GM19351 (cell line): ENCODE measurements at regions not wholly inside any gene's neighbourhood (a gene's known extent, or its start where the extent isn't known, plus 50 kb on each side); places are given as distances from the start of the nearest gene placed in this dataset.

ENCODE experiments used
- ATAC-seq: cut with Tn5 transposase; IDR thresholded peaks from one replicate; pipeline ENCODE4 v1.9.1; 2021; ENCODE audit warnings: mild to moderate bottlenecking, moderate library complexity; ENCODE audit not compliant: unreplicated experiment

DNA sequence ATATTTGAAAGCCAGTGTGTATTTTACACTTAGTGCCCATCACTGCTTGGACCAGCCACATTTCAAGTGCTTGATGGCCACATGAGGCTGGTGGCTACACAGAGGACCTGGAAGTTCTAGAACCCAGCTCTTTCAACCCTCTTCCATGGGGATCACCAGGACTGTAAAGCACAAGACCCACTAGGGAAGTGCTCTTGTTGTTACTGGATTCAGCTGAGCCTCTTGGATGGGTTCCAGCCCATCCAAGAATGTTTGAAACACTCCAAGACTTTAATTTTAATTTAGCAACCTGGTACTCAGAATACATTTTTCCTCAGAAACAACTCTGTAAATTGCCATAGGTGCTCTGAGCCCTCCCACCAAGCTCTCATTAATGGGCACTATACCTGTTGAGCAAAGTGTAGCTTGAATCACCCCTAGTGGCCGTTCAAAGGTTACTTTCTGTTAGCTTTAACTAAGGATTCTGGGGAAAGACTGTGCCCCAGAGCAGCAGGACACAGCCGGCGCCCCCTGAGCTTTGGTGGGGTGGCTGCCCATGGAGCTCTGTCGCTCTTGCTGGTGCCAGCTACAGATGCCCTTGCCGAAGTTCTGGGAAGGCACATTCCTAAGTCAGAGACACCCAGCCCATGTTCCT lies 212.4 kb downstream of the HSD17B3 start:
- no peak for ATAC-seq

DNA sequence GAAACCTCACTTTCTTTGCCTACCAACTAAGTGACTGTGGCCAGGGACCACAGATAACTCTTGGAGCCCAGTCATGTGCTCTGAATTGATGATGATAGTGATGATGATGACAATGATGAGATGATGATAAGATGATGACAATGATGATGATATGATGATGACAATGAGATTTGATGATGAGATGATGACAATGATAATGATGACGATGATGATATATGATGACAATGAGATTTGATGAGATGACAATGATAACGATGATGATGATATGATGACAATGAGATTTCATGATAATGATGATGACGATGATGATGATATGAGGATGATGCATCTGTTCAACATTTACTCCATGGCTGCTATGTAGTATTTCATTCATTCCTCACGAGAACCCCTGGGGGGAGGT lies 213.0 kb downstream of the ERCC6L2 start:
- no peak for ATAC-seq

DNA sequence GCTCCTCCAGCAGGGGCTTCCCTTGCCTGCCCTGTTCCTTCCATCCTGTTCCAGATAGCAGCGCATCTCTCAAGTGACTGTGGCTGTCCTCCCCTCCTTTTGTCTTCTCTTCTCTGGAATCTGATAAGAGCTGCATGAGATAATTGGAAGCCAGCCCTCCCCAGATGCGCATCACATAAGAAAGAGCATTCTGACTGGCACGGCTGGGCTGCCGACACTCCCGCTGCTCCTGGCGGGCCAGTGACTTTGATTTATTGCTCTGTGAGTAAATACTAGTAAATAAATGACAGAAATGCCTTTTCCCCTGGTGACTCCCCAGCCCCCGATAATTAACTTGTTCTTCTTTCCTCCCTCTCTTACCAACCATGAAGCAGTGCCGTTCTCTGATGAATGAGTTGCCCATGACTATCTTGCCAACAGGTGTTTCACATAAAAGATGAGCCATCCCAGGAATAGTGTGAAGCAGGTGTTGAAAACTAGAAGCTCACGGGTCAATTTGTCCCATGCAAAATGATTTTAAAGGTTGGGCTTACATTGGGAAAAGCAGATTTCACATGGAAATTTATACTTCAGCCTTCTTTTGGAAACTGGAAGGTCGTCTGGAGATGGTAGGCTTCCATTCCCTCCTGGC lies 212.3 kb downstream of the ERCC6L2 start:
- no peak for ATAC-seq

- no peak for ATAC-seq
Measured at GRCh38 chr9:96086936-96087571, 211.6 kb downstream of the ERCC6L2 start.

DNA sequence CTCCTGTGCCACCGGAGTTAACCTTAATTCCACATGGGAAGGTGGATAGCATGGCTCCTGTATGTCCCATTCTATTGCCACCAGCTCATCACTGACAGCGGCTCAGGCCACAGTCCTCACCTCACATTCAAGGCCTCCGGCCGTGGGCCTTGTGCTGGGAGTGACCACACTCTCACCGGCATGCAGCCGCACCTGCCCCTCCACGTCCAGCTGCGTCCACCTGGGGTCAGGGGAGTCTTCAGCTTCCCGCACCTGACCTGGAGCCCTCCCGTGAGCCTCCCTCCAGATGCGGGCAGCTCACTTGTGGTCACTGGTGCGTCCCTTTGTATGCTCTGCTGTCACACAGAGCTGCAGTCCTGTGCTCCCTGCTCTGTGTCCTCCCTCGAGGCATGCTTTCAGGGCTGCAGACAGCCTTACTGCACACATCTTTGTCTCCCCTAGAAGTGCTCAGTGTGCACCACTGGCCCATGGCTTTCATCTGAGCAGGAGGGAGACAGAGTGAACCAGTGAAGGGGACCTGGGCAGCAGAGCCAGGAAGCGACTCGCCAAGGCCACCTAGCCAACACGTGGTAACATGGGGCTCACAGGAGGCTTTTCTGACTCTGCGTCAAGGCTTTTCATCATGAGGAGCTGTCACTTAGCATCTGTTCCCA lies 210.1 kb downstream of the ERCC6L2 start:
- no peak for ATAC-seq

DNA sequence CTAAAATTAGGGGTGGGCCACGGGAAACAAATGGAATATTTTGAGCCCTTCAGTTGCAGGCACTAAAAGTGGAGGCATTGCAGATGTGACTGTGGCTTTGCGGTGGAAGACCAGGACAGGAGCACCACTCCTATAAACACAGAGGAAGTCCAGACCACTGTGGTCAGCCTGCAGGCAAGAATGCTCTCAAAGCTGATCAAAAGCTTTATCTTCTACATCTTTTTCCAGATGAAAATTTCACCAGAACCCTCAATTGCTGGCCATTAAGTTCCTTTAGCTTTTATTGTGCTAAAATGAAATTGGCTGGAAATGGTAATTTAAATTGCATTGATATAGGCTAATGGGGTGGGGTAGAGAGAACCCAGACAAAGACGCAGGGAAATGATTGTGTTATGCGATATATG lies 208.8 kb downstream of the ERCC6L2 start:
- no peak for ATAC-seq

DNA sequence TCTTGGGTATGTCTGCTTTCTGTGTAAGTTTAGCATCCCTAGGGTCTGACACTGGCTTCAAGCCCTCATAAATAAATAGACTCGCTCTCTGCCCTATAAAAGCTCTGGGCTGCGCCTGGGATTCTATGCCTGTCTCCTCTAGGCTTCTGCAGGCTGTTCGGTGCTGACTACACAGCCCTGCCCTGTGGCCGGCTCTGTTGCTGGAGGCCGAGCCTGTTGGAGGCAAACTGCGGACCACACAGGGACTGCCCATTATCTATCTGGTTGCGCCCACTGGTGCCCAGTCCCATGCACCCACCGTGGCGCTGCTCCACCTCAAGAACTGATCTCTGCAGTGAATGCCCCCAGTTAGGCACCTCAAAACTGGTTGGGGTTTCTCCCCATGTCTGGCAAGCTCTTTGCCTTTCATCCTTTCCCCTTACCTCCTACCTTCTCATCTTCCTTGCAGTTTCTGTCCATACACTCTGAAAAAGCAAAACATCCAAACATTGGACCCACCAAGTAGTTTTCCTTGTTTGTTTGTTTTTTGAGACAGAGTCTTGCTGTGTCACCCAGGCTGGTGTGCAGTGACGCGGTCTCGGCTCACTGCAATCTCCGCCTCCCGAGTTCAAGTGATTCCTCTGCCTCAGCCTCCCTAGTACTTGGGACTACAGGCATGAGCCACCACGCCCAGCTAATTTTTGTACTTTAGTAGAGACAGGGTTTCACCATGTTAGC lies 207.2 kb downstream of the ERCC6L2 start:
- no peak for ATAC-seq

DNA sequence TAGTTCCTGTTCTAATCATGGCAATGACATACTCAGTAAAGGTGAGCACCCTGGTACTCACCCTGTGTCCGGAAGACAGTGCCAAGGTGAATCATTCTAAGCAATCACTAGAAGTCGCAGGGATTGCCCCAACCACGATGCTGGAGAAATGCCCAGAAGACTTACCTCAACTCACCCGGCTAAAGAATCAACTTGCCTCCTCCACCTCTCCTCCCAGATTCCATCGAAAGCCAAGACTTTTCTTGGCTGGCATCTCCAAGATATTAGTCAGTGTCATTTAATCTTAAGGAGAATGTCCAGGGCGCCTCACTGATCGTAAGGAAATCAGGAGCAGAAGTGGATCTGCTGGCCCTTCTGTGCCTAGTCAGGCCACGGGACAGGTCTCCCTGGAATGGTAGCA lies 204.9 kb downstream of the ERCC6L2 start:
- ATAC-seq = no peak

DNA sequence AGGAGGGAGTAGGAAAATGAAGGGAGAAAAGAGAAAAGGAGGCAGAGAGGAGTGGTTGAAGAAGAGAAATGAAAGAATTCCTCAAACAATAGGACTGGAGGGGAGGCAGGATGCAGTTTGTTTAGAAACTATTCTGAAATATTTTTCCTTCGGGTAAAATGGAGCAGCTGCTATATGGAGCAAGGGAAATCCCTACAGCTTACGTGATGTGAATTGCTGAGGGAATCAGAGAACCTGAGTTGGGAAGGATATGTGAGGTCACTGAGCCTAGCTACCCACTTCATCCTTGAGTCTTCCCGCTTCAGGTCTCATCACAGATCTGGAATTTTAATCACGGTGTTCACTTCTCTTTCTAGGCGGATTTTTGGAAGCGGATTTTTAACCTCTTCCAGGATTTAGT lies 204.3 kb downstream of the ERCC6L2 start:
- no peak for ATAC-seq

DNA sequence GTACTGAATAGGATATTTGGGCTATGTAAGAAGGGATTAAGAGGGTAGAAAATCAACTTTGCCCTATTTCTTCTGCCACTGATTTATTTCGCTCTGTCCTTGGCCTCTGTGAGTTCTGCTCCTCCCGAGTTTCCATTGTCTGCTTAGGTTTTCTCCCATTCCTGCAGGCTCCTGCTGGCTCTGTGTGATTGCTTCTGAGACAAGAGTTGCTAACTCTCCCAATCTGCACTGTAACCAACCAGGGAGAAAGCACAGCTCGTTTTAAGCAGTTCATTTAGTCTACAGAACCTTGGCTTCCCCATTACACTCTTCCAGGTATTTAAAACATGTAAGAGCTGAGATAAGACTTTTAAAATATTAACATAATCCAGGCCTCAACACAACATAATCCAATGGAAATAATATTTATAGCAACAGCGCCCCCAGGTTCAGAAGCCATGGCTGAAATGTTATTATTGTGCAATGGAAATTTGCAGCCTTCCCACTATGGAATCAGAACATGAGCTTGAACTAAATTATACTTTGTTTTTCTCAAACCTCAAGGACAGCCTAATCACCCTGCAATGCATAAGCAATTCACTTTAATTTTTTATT lies 203.5 kb downstream of the ERCC6L2 start:
- ATAC-seq = no peak

DNA sequence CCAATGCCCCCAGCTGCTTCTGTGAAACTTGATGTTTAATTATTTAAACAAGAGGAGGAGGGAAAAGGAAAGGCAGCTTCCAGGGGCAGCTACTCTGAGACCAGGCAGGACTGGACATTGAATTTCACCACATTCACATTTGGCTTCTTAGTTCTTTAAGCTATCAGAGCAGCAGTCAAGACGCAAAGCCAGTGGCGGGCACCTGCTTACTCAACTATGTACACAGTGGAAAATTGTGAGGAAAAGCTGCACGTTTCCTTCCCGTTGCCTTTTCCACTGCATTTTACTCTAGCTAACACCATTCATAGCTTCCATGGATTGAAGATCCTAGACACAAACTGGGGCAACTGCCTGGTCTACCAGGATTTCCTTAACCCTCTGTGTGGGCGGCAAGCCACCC lies 200.3 kb downstream of the ERCC6L2 start:
- no peak for ATAC-seq

GRCh38 chr9:96075111-96075510 lies 199.6 kb downstream of the ERCC6L2 start:
- no peak for ATAC-seq

DNA sequence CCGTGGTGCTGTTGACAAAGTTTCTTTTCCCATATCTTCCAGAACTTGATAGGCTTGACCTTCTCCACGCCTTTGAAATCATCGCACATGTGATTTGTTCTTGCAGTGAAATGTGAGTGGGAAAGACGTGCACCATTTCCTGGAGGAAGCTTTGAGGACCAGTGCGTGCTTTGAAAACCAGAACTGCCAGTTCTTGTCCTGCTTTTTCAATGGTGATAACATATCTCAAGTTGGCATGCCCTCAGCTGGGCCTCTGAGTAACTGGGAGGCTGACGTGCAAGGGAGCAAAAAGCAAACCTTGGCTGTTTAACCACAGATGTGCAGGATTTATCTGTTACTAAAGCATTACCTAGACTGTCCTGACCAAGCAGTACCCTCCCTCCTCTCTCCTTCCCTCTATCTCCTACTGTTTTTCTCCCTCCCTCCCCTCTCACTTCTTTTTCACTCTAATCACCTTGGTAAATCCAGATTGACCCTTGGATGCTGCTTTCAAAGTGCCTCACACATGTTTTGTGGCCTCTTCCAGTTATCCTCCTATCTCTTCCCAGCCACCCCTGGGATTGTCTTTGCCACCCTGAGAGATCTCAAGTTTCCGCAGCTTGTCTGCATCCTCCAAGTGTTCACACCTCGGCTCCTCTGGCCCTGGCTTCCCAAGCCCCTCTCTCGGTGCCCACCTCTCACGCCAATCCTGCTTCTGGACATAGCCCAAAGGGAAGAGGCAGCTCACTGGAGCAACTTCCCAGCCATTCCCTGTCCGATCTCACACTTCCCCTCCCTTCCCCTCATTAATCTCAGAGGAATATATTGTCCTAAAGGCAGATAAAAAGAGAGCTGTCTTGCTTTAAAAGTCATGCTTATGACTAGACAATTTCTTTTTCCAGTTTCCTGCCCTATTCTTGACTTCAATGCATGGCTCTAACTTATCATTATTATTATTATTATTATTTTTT lies 198.3 kb downstream of the ERCC6L2 start:
- no peak for ATAC-seq

DNA sequence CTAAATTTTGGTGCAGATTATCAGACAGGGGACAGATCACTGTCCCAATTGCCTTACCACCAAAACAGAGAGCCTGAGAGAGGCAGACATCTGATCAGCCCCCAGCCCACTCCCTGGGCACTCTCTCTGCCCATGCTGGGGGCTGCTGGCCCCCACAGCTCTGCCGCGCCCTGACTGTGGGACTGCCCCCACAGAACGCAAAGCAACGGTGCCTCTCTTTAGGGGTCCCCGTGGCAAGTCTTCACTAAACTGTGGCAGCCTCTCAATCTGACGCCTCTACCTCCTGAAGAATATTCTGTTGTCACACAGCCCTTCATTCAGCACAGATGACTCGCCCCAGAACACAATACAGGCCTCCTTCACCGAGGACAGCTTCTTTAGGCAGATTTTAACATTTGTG lies 197.4 kb downstream of the ERCC6L2 start:
- ATAC-seq = no peak

DNA sequence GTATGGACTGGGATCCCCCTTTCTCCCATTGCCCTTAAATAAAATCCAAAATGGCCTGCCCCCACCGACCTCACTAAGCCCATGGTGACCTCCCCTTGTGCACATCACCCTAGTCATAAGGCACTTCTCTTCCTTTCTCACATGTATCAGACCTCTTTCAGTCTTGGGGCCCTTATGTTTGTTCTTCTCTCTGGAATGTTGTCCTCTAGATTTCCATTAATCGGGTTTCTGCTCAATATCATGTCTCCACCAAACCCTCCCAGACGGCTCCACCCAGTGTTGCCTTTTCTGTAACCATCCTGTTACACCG lies 196.3 kb downstream of the ERCC6L2 start:
- ATAC-seq = no peak

DNA sequence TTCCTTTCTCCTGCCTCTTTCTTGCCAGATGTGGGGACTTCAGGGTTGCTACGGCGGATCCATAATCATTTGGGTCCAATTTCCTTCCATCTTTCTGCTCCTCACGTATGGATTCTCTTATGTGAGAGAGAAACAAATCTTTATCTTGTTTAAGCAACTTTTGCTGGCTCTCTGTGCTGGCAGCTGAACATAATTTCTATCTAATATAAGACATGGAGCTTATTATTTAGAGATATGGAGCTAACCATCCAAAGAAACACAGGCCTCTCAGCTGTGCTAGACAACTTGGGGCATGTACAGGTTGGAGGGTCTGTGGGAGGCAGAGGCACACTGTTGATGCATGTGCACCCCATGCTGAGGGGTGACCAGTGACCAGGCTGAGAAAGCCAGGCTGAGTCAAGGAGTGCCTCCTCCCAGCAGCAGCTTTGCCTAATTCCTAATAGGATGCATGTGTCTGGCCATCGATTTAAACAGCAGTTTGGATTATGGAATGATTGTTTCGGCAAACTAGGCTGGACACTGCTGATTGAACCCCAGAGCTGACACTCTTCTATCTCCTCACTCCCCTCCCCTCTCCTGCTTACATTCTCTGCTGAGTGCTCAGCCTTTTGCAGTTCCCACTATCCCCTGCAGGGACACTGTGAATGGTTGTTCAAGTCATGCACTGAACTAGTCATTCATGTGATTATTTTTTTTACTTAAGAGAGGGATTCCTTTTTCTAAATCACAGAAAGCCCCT lies 195.8 kb downstream of the ERCC6L2 start:
- peak; percentile 55 for ATAC-seq

DNA sequence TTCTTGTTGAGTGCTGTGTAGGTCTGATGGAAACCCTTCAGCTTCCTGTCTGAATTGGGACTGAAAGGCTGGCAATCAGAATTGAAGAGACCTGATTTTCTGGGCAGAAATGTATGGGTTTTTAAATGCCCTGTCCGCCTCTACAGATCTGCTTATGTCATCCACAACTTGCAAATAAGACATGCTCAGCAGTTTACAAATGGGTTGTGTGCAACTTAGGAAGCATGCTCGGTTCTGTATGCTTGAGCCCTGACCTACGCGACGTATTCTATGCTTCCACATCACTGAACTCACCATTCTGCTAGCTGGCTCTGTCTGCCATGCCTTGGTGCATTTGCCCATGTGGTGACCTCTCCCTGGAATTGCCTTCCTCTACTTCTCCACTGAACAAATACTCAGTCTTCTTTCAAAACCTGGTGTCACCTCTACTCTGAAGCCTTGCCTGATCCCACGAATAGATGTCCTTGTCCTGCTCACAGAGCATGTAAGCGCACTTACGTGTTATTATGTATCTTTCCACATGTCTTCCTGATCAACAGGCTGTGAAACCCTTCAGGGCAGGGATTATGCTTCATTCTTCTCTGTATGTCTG lies 194.2 kb downstream of the ERCC6L2 start:
- no peak for ATAC-seq

GRCh38 chr9:96068511-96068910 lies 193.0 kb downstream of the ERCC6L2 start:
- no peak for ATAC-seq

DNA sequence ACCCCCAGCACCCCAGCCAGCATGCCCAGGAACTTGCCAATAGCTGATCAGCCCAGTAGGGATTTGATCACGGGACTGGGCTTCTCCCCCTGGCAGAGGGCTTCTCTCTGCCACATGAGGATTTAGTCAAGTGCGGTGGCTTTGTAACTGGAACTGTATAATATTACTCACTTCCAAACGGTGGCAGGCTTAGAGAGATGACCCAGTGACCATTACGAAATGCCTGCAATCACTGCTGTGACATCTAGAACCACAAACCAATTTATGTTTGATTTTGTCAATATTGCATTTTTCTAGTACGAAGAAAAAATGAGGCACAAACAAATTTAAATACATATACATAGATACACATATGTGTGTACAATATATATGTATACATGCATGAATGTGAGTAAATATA lies 192.1 kb downstream of the ERCC6L2 start:
- ATAC-seq = no peak
